A673 (cell line): ENCODE measurements at regions not wholly inside any gene's neighbourhood (a gene's known extent, or its start where the extent isn't known, plus 50 kb on each side); places are given as distances from the start of the nearest gene placed in this dataset.

ENCODE experiments used
- BruUV-seq: library from RNA; stranded (reverse); fragments of 400-500 nt; replicated peaks from 2 replicates; lab custom pipeline; 2021; lab: Mats Ljungman, UMichigan
- CTCF ChIA-PET: fragments of 300-600 bp; sonication (Branson Sonifier 250); formaldehyde crosslinking; loops from one replicate; lab custom pipeline; 2022; ENCODE audit warnings: antibody characterized with exemption; lab: Charles Lee
- POLR2A ChIA-PET: fragments of 300-600 bp; sonication (Branson Sonifier 250); formaldehyde crosslinking; loops from one replicate; lab custom pipeline; 2022; ENCODE audit warnings: antibody characterized with exemption; ENCODE audit not compliant: low non-redundant PET; lab: Charles Lee
- DNase-seq: peaks from one replicate; pipeline ENCODE4 v3.0.0-alpha.2; 2015; ENCODE audit warnings: low spot score
- H3K27ac ChIP-seq: fragments of 200-600 bp; sonication (generic); 2 replicates; pipeline ENCODE4 v1.5.1; 2016; ENCODE audit warnings: mixed run types, low read depth, mild to moderate bottlenecking, mixed read lengths, antibody characterized with exemption, low read length; ENCODE audit not compliant: poor library complexity, severe bottlenecking
- H3K27me3 ChIP-seq: fragments of 200-600 bp; sonication (generic); replicated peaks from 2 replicates; pipeline ENCODE4 v1.6.1; 2017; ENCODE audit warnings: mixed run types, low read depth, mild to moderate bottlenecking, mixed read lengths, antibody characterized with exemption, low read length; ENCODE audit not compliant: insufficient read depth, poor library complexity
- H3K36me3 ChIP-seq: fragments of 200-600 bp; sonication (generic); 2 replicates; pipeline ENCODE4 v1.6.1; 2016; ENCODE audit warnings: mixed run types, mild to moderate bottlenecking, mixed read lengths, antibody characterized with exemption, low read length; ENCODE audit not compliant: insufficient read depth, poor library complexity, severe bottlenecking
- H3K4me1 ChIP-seq: fragments of 200-600 bp; sonication (generic); 2 replicates; pipeline ENCODE4 v1.6.1; 2017; ENCODE audit warnings: mixed run types, mild to moderate bottlenecking, mixed read lengths, antibody characterized with exemption, low read length; ENCODE audit not compliant: insufficient read depth, poor library complexity, severe bottlenecking
- H3K4me3 ChIP-seq: fragments of 200-600 bp; sonication (generic); 2 replicates; pipeline ENCODE4 v1.5.1; 2016; ENCODE audit warnings: low read depth, mixed run types, mild to moderate bottlenecking, mixed read lengths, low read length; ENCODE audit not compliant: poor library complexity, severe bottlenecking
- H3K9me3 ChIP-seq: fragments of 200-600 bp; sonication (generic); 2 replicates; pipeline ENCODE4 v1.6.1; 2016; ENCODE audit warnings: mixed run types, low read depth, mild to moderate bottlenecking, mixed read lengths, antibody characterized with exemption, low read length; ENCODE audit not compliant: poor library complexity, severe bottlenecking
- EZH2 ChIP-seq: fragments of 200-600 bp; sonication (generic); IDR thresholded peaks from 2 replicates; pipeline ENCODE4 v1.6.1; 2017; ENCODE audit warnings: borderline replicate concordance, low read depth, mild to moderate bottlenecking, mixed read lengths, antibody characterized with exemption, low read length; ENCODE audit not compliant: poor library complexity, severe bottlenecking
- intact Hi-C: fragments of 100-400 bp; cut with micrococcal nuclease; formaldehyde crosslinking; loops from one replicate; pipeline ENCODE4 v1.10.0; 2022; ENCODE audit not compliant: unreplicated experiment
- TF ChIP-seq, protein P1 (sequence below): fragments of 300-800, 200-600 bp; sonication (generic); conservative IDR thresholded peaks from 2 replicates; pipeline ENCODE4 v1.5.1; 2017; ENCODE audit warnings: low read depth, mild to moderate bottlenecking, antibody characterized with exemption, low read length, moderate library complexity, mixed read lengths

DNA sequence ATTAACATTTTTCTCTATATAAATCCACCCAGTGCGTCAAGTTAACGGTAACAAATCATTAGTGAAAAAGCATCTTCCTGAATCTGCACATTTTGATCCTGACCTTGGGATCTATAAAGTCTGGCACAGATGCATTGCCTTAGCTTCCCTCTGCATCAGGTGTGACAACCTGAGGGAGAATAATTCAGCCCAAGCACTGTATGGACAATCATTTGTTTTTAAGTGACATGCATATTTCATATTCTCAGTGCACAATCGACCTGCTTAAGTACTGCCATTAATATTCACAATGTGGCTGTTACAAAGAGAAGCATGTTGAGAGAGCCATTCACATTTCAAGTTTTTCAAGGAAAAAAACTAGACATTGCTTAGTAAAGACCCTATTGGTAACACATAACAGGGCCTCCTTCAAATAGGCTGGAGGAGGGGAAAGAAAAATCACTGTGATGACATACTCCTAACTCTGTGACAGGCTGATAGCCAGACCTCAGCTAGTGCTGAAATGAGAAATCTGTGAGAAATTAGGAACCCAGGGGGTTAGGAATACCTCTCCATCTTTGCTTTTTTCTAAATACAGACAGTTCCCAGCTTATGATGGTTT lies 505.3 kb upstream of the CDH5 start:
- intact Hi-C loops: no loop called here
- Histone ChIP-seq H3K27me3 (no peaks in the 10 kb centered on the region), H3K4me1 (no peaks in the 10 kb centered on the region), H3K4me3 (no peak overlapping the region), H3K27ac (no peak overlapping the region), H3K9me3 (no peaks in the 10 kb centered on the region), H3K36me3 (no peaks in the 10 kb centered on the region)
- TF ChIP-seq EZH2: no peak
- TF ChIP-seq, protein P1, sequence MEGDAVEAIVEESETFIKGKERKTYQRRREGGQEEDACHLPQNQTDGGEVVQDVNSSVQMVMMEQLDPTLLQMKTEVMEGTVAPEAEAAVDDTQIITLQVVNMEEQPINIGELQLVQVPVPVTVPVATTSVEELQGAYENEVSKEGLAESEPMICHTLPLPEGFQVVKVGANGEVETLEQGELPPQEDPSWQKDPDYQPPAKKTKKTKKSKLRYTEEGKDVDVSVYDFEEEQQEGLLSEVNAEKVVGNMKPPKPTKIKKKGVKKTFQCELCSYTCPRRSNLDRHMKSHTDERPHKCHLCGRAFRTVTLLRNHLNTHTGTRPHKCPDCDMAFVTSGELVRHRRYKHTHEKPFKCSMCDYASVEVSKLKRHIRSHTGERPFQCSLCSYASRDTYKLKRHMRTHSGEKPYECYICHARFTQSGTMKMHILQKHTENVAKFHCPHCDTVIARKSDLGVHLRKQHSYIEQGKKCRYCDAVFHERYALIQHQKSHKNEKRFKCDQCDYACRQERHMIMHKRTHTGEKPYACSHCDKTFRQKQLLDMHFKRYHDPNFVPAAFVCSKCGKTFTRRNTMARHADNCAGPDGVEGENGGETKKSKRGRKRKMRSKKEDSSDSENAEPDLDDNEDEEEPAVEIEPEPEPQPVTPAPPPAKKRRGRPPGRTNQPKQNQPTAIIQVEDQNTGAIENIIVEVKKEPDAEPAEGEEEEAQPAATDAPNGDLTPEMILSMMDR: no peak
- BruUV-seq: no TSS peak
- CTCF ChIA-PET: no interaction called here
- POLR2A ChIA-PET: no interaction called here
- DNase-seq: no peak

DNA sequence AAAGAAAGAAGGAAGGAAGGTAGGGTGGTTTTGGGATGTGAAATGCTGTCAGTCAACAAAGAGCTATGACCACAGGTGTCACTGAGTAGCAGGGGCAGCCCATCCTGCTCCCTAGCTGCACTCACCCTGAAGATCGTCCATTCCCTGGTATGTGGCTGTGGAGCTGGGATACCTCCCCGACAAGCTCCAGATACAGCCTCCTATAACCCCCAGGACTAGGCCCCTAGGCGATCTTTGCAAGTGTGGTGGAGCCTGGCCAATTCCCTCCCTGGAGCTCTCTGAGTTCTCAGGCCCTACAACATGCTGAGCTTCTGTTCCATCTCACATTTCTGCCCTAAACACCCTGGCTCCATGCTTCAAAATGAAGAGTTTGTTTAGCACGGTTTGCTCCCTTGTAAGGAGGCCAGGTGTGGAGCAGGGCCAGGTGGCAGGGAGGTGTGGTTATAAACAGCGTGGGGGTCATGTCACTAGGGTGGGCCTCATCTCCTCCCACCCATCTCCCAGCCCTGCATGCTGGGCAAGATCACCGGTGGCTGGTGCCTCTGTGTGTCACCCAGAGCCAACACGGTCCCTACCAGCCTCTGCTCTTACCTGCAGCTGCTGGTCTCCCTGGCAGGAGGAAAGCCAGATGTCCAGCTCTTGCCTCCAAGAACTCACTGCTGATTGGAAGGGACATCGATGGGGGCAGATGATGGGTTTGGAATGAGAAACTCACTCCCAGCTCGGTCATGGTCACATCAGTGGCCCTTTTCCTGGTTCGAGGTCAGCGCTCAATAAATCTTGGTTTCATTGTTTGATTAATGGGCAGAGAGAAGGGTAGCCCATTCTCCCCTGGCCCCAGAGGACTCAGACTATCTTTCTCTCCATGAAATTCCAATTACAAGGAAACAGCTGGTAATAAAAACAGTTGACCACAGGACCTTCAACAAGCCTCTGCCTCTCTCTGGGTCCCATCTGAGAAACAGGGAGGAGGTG lies 511.0 kb upstream of the CDH5 start:
- CTCF ChIA-PET: no interaction called here
- Histone ChIP-seq H3K9me3 (no peaks in the 10 kb centered on the region), H3K4me3 (no peak overlapping the region), H3K27me3 (no peaks in the 10 kb centered on the region), H3K4me1 (no peaks in the 10 kb centered on the region), H3K36me3 (no peaks in the 10 kb centered on the region), H3K27ac (no peak overlapping the region)
- intact Hi-C loops: no loop called here
- BruUV-seq: no TSS peak
- no peak for DNase-seq
- POLR2A ChIA-PET: no interaction called here
- no peak for TF ChIP-seq EZH2
- TF ChIP-seq, protein P1: no peak

DNA sequence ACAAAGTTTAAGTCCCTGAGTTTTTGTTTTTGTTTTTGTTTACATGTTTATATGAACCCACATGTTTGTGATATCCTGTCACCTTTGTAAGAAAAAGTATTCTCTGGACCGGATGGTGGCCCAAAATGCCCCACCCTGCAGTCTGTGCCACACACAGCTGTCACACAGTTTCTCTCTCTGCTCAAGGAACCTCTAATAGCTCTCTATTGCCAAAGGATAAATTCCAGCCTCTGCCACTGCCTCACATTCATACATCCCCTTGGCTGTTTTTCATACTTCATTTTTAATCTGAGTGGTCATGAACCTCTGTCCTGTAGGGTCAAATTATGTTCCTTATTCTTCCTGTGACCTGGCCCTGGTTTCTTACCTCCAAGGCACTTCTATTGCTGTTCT lies 520.3 kb upstream of the CDH5 start:
- ChIA-PET CTCF (no interaction called here), POLR2A (no interaction called here)
- no peaks in the 10 kb centered on the region for H3K27me3 ChIP-seq
- no peaks in the 10 kb centered on the region for H3K4me1 ChIP-seq
- TF ChIP-seq, protein P1: no peak
- no peak for TF ChIP-seq EZH2
- H3K9me3 ChIP-seq: no peaks in the 10 kb centered on the region
- no peak overlapping the region for H3K27ac ChIP-seq
- intact Hi-C loops: no loop called here
- H3K4me3 ChIP-seq: no peak overlapping the region
- no peak for DNase-seq
- H3K36me3 ChIP-seq: no peaks in the 10 kb centered on the region
- no TSS peak for BruUV-seq
